B cell (primary cell): ENCODE measurements at regions not wholly inside any gene's neighbourhood (a gene's known extent, or its start where the extent isn't known, plus 50 kb on each side); places are given as distances from the start of the nearest gene placed in this dataset.

Source experiments
- ATAC-seq: fragments of 200-7000 bp; cut with Tn5 transposase; one replicate; pipeline ENCODE4 v1.10.0; 2021; ENCODE audit warnings: low read depth, mild to moderate bottlenecking, moderate number of reproducible peaks, moderate library complexity
- CTCF ChIA-PET: fragments of 350-600 bp; sonication (Branson Sonifier 250); formaldehyde crosslinking; loops from one replicate; lab custom pipeline; 2021; ENCODE audit warnings: antibody characterized with exemption, inconsistent platforms; lab: Charles Lee
- POLR2A ChIA-PET: fragments of 350-600 bp; sonication (Branson Sonifier 250); formaldehyde crosslinking; loops from one replicate; lab custom pipeline; 2021; ENCODE audit warnings: antibody characterized with exemption; lab: Charles Lee
- DNase-seq: peaks from one replicate; pipeline ENCODE4 v3.0.0; 2013
- H2AFZ ChIP-seq: 2 replicates; pipeline ENCODE4 v1.6.1; 2012; ENCODE audit warnings: mild to moderate bottlenecking, low read depth, low read length; ENCODE audit not compliant: insufficient read depth, poor library complexity, severe bottlenecking
- H3K27ac ChIP-seq, 2 donors: 1 replicate in 1 of 2; 2 replicates in 1 of 2; pipeline ENCODE4 v1.5.1; 2012 to 2013; ENCODE audit warnings: low read length in 2 of 2, mild to moderate bottlenecking in 2 of 2, moderate library complexity in 1 of 2
- H3K27me3 ChIP-seq, 4 experiments: fragments of 200-600 bp in 1 of 4; sonication (generic) in 1 of 4; replicated peaks in 1 of 4; 1 replicate in 2 of 4; 2 replicates in 2 of 4; pipeline versions ENCODE4 v1.6.1 to v1.7.0; 2013 to 2016; ENCODE audit warnings: low read length in 3 of 4, mild to moderate bottlenecking in 2 of 4, mixed read lengths in 1 of 4, moderate library complexity in 1 of 4; ENCODE audit not compliant: insufficient read depth in 4 of 4, control insufficient read depth in 3 of 4; ENCODE audit errors: control extremely low read depth in 1 of 4
- H3K36me3 ChIP-seq, 2 experiments: replicated peaks in 1 of 2; 1 replicate in 1 of 2; 2 replicates in 1 of 2; pipeline versions ENCODE4 v1.6.1 to v1.7.1; 2013; ENCODE audit warnings: low read length in 1 of 2; ENCODE audit not compliant: insufficient read depth in 2 of 2, control insufficient read depth in 1 of 2; ENCODE audit errors: control extremely low read depth in 1 of 2, extremely low read depth in 1 of 2
- H3K4me1 ChIP-seq, 2 donors: fragments of 200-600 bp in 1 of 2; sonication (generic) in 1 of 2; 1 replicate in 1 of 2; 2 replicates in 1 of 2; pipeline versions ENCODE4 v1.5.1 to v1.6.1; 2013 to 2017; ENCODE audit warnings: low read length in 2 of 2; ENCODE audit not compliant: control insufficient read depth in 2 of 2, insufficient read depth in 2 of 2
- H3K4me2 ChIP-seq: replicated peaks from 2 replicates; pipeline ENCODE3; 2012; ENCODE audit warnings: mild to moderate bottlenecking, low read depth, low read length; ENCODE audit not compliant: poor library complexity, severe bottlenecking
- H3K4me3 ChIP-seq, 5 experiments: fragments of 200-600 bp in 1 of 5; sonication (generic) in 1 of 5; 1 replicate in 3 of 5; 2 replicates in 2 of 5; pipeline versions ENCODE4 v1.5.1 to v1.7.0; 2011 to 2016; ENCODE audit warnings: low read length in 4 of 5, mild to moderate bottlenecking in 4 of 5, low read depth in 2 of 5, control low read depth in 1 of 5, moderate library complexity in 1 of 5; ENCODE audit not compliant: insufficient read depth in 1 of 5; ENCODE audit errors: control extremely low read depth in 1 of 5, extremely low read depth in 1 of 5
- H3K79me2 ChIP-seq: fragments of 200-600 bp; sonication (generic); one replicate; pipeline ENCODE4 v1.6.0; 2016; ENCODE audit warnings: low read length; ENCODE audit not compliant: control insufficient read depth, insufficient read depth
- H3K9ac ChIP-seq: fragments of 200-600 bp; sonication (generic); 2 replicates; pipeline ENCODE4 v1.6.1; 2017; ENCODE audit warnings: mild to moderate bottlenecking, low read length, moderate library complexity
- H3K9me3 ChIP-seq, 3 donors: one replicate each; pipeline versions ENCODE4 v1.6.1 to v1.7.1; 2013; ENCODE audit warnings: low read length in 2 of 3; ENCODE audit not compliant: control insufficient read depth in 2 of 3, insufficient read depth in 1 of 3; ENCODE audit errors: control extremely low read depth in 1 of 3
- H4K20me1 ChIP-seq: 2 replicates; pipeline ENCODE4 v1.6.0; 2012; ENCODE audit warnings: mild to moderate bottlenecking, low read length; ENCODE audit not compliant: insufficient read depth, control insufficient read depth, poor library complexity, severe bottlenecking
- H3K27ac Mint-ChIP-seq: one replicate; pipeline ENCODE4 v1.8.0; 2021; ENCODE audit warnings: mixed read lengths
- H3K27me3 Mint-ChIP-seq: one replicate; pipeline ENCODE4 v1.8.0; 2021; ENCODE audit warnings: mixed read lengths
- H3K4me1 Mint-ChIP-seq: one replicate; pipeline ENCODE4 v1.8.0; 2021; ENCODE audit warnings: mixed read lengths
- H3K4me3 Mint-ChIP-seq: one replicate; pipeline ENCODE4 v1.8.0; 2021; ENCODE audit warnings: mixed read lengths
- H3K9me3 Mint-ChIP-seq: one replicate; pipeline ENCODE4 v1.8.0; 2022; ENCODE audit warnings: mixed read lengths; ENCODE audit not compliant: insufficient read depth
- CTCF ChIP-seq: fragments of 200-600 bp; IDR thresholded peaks from one replicate; pipeline ENCODE4 v1.8.0; 2022; ENCODE audit warnings: antibody characterized with exemption, mild to moderate bottlenecking
- EZH2 ChIP-seq: IDR thresholded peaks from 2 replicates; pipeline ENCODE4 v1.6.1; 2012; ENCODE audit warnings: borderline replicate concordance, low read depth, mild to moderate bottlenecking, moderate library complexity, low read length; ENCODE audit not compliant: insufficient read depth, poor library complexity, severe bottlenecking
- WGBS: methylation state at CpG from one replicate; pipeline ENCODE4 v1.1.5; 2013; ENCODE audit warnings: missing lambda C conversion rate; ENCODE audit not compliant: insufficient coverage; 5-methylcytosine and 5-hydroxymethylcytosine counted together
- intact Hi-C: fragments of 100-400 bp; cut with micrococcal nuclease; formaldehyde crosslinking; loops from one replicate; pipeline ENCODE4 v1.10.0; 2022

- intact Hi-C loops, result no loop called here
- no peaks in the 10 kb centered on the region for H3K79me2 ChIP-seq
- DNase-seq (no peak), ATAC-seq (no peak)
- peaks cover 0 to 1% (median 0%) of the 10 kb centered on the region in 3 donors for H3K9me3 ChIP-seq
- no peak overlapping the region for H3K4me3 Mint-ChIP-seq
- H3K27me3 Mint-ChIP-seq, result no peaks in the 10 kb centered on the region
- no peak for TF ChIP-seq EZH2
- no peak for TF ChIP-seq CTCF
- no peaks in the 10 kb centered on the region for H3K36me3 ChIP-seq
- H3K9ac ChIP-seq, result no peak overlapping the region
- H3K27ac ChIP-seq, result no peak overlapping the region
- no peak overlapping the region for H3K4me3 ChIP-seq
- H3K27ac Mint-ChIP-seq, result no peak overlapping the region
- no peaks in the 10 kb centered on the region for H3K9me3 Mint-ChIP-seq
- no peak overlapping the region for H3K4me2 ChIP-seq
- ChIA-PET CTCF (no interaction called here), POLR2A (no interaction called here)
- H4K20me1 ChIP-seq, result no peaks in the 10 kb centered on the region
- no peaks in the 10 kb centered on the region for H3K4me1 ChIP-seq
- peaks cover 2% of the 10 kb centered on the region for H3K4me1 Mint-ChIP-seq
- H3K27me3 ChIP-seq, result peaks cover 0 to 4% (median 0%) of the 10 kb centered on the region in 4 experiments
- H2AFZ ChIP-seq, result no peak overlapping the region
These were observed 54.4 kb upstream of the CCDC68 start for GRCh38 chr18:55013685-55014084.

GRCh38 chr18:55013086-55013485 lies 53.8 kb upstream of the CCDC68 start:
- ChIA-PET CTCF (no interaction called here), POLR2A (interaction anchor here (0.7 kb wide), 1 partner anchor 194 kb away, joined by 5 read pairs; no protein-coding TSS in a partner anchor)
- Histone ChIP-seq H3K36me3 (no peaks in the 10 kb centered on the region), H3K27me3 (peaks cover 0 to 4% (median 0%) of the 10 kb centered on the region in 4 experiments), H3K9me3 (peaks cover 0 to 1% (median 0%) of the 10 kb centered on the region in 3 donors), H2AFZ (no peak overlapping the region), H3K4me1 (no peaks in the 10 kb centered on the region), H3K27ac (no peak overlapping the region), H3K9ac (no peak overlapping the region), H3K4me3 (no peak overlapping the region), H4K20me1 (no peaks in the 10 kb centered on the region), H3K79me2 (no peaks in the 10 kb centered on the region), H3K4me2 (no peak overlapping the region)
- H3K4me3 Mint-ChIP-seq, result no peak overlapping the region
- intact Hi-C loops, result no loop called here
- DNase-seq (no peak), ATAC-seq (no peak)
- no peaks in the 10 kb centered on the region for H3K9me3 Mint-ChIP-seq
- TF ChIP-seq EZH2 (no peak), CTCF (no peak)
- H3K27me3 Mint-ChIP-seq, result peaks cover 3% of the 10 kb centered on the region
- H3K4me1 Mint-ChIP-seq, result peaks cover 2% of the 10 kb centered on the region
- H3K27ac Mint-ChIP-seq, result no peak overlapping the region
- WGBS, result 93% methylated on average over 3 of the region's 3 CpGs
